Peyer's patch (tissue), 4 donors: ENCODE measurements at regions not wholly inside any gene's neighbourhood (a gene's known extent, or its start where the extent isn't known, plus 50 kb on each side); places are given as distances from the start of the nearest gene placed in this dataset.

Experiments used
- DNase-seq, 3 donors: peaks; one replicate each; pipeline ENCODE4 v3.0.0-alpha.2; 2017 to 2019
- H3K27ac ChIP-seq, 4 donors: fragments of 200-600 bp; sonication (generic); one replicate each; pipeline ENCODE4 v1.5.1; 2016 to 2019
- H3K27me3 ChIP-seq, 2 donors: fragments of 200-600 bp; sonication (generic); one replicate each; pipeline ENCODE4 v1.5.1; 2019
- H3K36me3 ChIP-seq, 3 donors: fragments of 200-600 bp; sonication (generic); one replicate each; pipeline ENCODE4 v1.5.1; 2016 to 2019
- H3K4me1 ChIP-seq, 4 donors: fragments of 200-600 bp; sonication (generic); one replicate each; pipeline ENCODE4 v1.5.1; 2016 to 2019
- H3K4me3 ChIP-seq, 4 donors: fragments of 200-600 bp; sonication (generic); 1 replicate in 3 of 4; 2 replicates in 1 of 4; pipeline ENCODE4 v1.5.1; 2016 to 2019; ENCODE audit warnings: mild to moderate bottlenecking in 1 of 4
- H3K9me3 ChIP-seq, 4 donors: fragments of 200-600 bp; sonication (generic); one replicate each; pipeline ENCODE4 v1.5.1; 2016 to 2019; ENCODE audit warnings: mild to moderate bottlenecking in 1 of 4
- POLR2A ChIP-seq, 2 donors: fragments of 450-650 bp; IDR thresholded peaks; one replicate each; pipeline ENCODE4 v1.5.1; 2017; ENCODE audit warnings: antibody characterized with exemption in 2 of 2, mild to moderate bottlenecking in 2 of 2, moderate library complexity in 2 of 2
- TF ChIP-seq, protein P1 (sequence below), 6 experiments: fragments of 450-650 bp in 4 of 6; fragments of 200-600 bp in 2 of 6; sonication (generic) in 1 of 6; IDR thresholded peaks; one replicate each; pipeline ENCODE4 v1.5.1; 2017 to 2019; ENCODE audit warnings: antibody characterized with exemption in 6 of 6, mild to moderate bottlenecking in 3 of 6, moderate library complexity in 1 of 6

DNA sequence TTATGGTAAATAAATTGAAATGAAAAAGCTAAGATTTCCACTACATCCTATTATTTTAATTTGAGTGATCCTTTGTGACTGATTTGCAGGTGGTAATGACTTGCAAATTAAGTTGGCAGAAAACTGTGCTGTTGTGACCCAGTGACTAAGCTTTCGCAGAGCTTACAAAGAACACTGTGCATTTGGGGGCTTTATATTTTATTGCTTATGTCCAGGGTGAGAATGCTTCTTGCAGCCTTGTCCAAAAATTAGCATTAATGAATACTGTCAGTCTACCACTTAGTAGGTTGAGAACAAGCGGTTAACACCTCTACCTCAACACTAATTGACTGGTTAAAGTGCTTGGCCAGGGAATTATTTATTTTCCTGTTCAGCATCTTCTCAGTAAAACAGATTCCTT, 991.3 kb upstream of the DIAPH2 start:
- H3K9me3 ChIP-seq: no peaks in the 10 kb centered on the region
- H3K36me3 ChIP-seq: no peaks in the 10 kb centered on the region
- no peak overlapping the region for H3K4me3 ChIP-seq
- TF ChIP-seq POLR2A (IDR thresholded peaks at IDR 0.05): no peak
- TF ChIP-seq, protein P1, sequence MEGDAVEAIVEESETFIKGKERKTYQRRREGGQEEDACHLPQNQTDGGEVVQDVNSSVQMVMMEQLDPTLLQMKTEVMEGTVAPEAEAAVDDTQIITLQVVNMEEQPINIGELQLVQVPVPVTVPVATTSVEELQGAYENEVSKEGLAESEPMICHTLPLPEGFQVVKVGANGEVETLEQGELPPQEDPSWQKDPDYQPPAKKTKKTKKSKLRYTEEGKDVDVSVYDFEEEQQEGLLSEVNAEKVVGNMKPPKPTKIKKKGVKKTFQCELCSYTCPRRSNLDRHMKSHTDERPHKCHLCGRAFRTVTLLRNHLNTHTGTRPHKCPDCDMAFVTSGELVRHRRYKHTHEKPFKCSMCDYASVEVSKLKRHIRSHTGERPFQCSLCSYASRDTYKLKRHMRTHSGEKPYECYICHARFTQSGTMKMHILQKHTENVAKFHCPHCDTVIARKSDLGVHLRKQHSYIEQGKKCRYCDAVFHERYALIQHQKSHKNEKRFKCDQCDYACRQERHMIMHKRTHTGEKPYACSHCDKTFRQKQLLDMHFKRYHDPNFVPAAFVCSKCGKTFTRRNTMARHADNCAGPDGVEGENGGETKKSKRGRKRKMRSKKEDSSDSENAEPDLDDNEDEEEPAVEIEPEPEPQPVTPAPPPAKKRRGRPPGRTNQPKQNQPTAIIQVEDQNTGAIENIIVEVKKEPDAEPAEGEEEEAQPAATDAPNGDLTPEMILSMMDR (IDR thresholded peaks at IDR 0.05): no peak
- no peaks in the 10 kb centered on the region for H3K4me1 ChIP-seq
- no peaks in the 10 kb centered on the region for H3K27me3 ChIP-seq
- no peak for DNase-seq
- no peak overlapping the region for H3K27ac ChIP-seq

DNA sequence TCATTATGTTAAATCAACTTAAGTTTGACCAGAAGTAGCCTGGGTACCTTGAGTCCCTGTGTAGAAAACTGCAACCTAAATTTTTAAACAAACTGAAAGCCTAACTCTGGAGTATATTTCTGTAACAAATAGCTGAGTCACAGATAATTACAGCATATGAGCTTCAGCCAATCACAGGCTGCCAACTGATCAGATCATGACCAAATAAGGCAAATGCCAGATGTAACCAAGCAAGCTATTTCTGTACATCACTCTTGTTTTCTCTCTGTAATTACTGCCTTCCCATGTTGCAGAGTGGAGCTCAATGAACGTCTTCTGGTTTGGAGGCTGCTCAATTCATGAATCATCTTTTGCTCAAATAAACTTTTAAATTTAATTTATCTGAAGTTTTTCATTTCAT, 980.9 kb upstream of the DIAPH2 start:
- TF ChIP-seq POLR2A (IDR thresholded peaks at IDR 0.05): no peak
- TF ChIP-seq, protein P1 (IDR thresholded peaks at IDR 0.05): no peak
- Histone ChIP-seq H3K27me3 (no peaks in the 10 kb centered on the region), H3K4me3 (no peak overlapping the region), H3K9me3 (no peaks in the 10 kb centered on the region), H3K4me1 (no peaks in the 10 kb centered on the region), H3K27ac (no peak overlapping the region), H3K36me3 (no peaks in the 10 kb centered on the region)
- no peak for DNase-seq

DNA sequence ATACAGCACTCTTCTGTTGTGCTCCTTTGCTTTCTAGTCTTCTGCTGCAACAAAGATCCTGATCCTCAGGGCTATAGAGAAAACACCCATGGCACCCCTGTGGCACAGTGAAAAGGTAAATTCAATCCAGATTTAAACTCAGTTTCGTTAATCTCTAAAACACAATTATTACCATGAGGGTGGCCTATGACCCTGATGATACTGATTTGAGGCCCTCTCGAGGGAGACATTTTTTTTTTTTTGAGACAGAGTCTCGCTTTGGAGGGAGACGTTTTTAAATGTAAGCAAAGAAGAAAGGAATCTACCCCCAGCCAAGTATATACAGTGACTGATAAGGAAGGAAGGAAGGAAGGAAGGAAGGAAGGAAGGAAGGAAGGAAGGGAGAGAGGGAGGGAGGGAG, 967.8 kb upstream of the DIAPH2 start:
- H3K36me3 ChIP-seq: no peaks in the 10 kb centered on the region
- no peaks in the 10 kb centered on the region for H3K27me3 ChIP-seq
- DNase-seq: no peak
- H3K9me3 ChIP-seq: no peaks in the 10 kb centered on the region
- no peaks in the 10 kb centered on the region for H3K4me1 ChIP-seq
- no peak overlapping the region for H3K4me3 ChIP-seq
- TF ChIP-seq, protein P1 (IDR thresholded peaks at IDR 0.05): no peak
- no peak for TF ChIP-seq POLR2A (IDR thresholded peaks at IDR 0.05)
- no peak overlapping the region for H3K27ac ChIP-seq

DNA sequence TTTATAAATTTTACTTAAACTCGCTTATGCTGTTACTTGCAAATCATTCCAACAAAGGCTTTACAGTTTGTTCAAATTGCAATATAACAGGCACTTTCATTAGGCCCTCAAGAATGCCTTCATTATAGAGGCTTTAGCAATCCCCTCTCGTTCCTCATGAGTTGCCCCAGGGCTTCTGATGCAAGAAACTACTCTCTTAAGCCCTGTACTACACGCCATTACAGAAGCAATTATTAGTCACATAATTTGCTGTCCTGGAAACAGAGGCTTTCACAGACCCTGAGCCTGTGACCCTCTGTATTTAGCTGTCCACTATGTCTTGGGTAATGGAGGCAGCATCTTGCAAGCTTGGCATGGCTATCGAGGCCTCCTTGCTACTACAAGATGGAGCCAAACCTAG, 965.9 kb upstream of the DIAPH2 start:
- Histone ChIP-seq H3K27me3 (no peaks in the 10 kb centered on the region), H3K27ac (no peak overlapping the region), H3K9me3 (no peaks in the 10 kb centered on the region), H3K4me1 (no peaks in the 10 kb centered on the region), H3K4me3 (no peak overlapping the region), H3K36me3 (no peaks in the 10 kb centered on the region)
- TF ChIP-seq, protein P1 (IDR thresholded peaks at IDR 0.05): no peak
- TF ChIP-seq POLR2A (IDR thresholded peaks at IDR 0.05): no peak
- no peak for DNase-seq

DNA sequence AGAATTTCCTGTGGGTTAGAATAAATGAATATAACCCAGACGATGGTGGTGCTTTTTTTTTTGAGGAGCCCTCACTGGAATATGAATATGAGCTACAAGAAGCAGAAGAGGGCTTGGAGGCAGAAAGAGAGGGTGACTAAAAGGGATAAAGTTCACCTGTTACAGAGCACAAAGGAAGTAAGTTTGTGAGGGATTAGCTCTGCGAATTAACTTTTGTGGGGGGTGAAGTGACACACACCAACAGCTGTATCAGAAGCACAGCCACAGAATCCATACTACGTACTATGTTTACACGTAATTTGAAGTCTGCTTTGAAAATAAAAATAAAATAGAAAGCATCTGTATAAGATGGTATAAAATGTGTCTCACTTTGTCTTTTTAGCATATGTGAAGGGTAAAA, 963.6 kb upstream of the DIAPH2 start:
- no peak overlapping the region for H3K27ac ChIP-seq
- no peak for DNase-seq
- H3K4me3 ChIP-seq: no peak overlapping the region
- no peaks in the 10 kb centered on the region for H3K27me3 ChIP-seq
- TF ChIP-seq POLR2A (IDR thresholded peaks at IDR 0.05): no peak
- TF ChIP-seq, protein P1 (IDR thresholded peaks at IDR 0.05): no peak
- H3K9me3 ChIP-seq: no peaks in the 10 kb centered on the region
- no peaks in the 10 kb centered on the region for H3K36me3 ChIP-seq
- no peaks in the 10 kb centered on the region for H3K4me1 ChIP-seq

DNA sequence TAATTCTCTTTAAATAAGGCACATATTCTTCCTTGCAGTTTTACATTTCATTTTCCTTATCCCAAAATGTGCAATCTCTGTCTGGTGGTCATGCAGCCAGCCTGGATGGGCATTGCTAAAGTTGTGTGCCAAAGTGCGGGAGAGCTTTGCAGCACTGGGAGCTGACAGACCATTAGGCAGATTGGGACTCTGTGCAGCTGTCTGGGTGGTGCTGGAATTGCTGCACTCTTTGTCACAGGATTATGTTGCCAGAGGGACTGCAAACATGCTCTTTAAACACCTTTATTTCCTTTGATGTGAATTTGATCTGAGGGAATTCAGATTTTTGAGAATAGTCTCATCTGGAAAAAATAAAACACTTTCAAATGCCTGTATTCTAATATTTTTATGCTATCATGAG, 956.2 kb upstream of the DIAPH2 start:
- Histone ChIP-seq H3K27ac (no peak overlapping the region), H3K36me3 (no peaks in the 10 kb centered on the region), H3K27me3 (no peaks in the 10 kb centered on the region), H3K4me1 (no peaks in the 10 kb centered on the region), H3K4me3 (no peak overlapping the region), H3K9me3 (no peaks in the 10 kb centered on the region)
- TF ChIP-seq, protein P1 (IDR thresholded peaks at IDR 0.05): no peak
- DNase-seq: no peak
